GM18505 (cell line): ENCODE measurements at regions not wholly inside any gene's neighbourhood (a gene's known extent, or its start where the extent isn't known, plus 50 kb on each side); places are given as distances from the start of the nearest gene placed in this dataset.

Source experiments
- ATAC-seq: cut with Tn5 transposase; IDR thresholded peaks from one replicate; pipeline ENCODE4 v1.9.1; 2021; ENCODE audit not compliant: unreplicated experiment
- POLR2A ChIP-seq: IDR thresholded peaks from 4 replicates; pipeline ENCODE4 v1.6.1; 2011; ENCODE audit warnings: borderline replicate concordance; ENCODE audit not compliant: insufficient read depth, insufficient read length; ENCODE audit errors: extremely low read depth

DNA sequence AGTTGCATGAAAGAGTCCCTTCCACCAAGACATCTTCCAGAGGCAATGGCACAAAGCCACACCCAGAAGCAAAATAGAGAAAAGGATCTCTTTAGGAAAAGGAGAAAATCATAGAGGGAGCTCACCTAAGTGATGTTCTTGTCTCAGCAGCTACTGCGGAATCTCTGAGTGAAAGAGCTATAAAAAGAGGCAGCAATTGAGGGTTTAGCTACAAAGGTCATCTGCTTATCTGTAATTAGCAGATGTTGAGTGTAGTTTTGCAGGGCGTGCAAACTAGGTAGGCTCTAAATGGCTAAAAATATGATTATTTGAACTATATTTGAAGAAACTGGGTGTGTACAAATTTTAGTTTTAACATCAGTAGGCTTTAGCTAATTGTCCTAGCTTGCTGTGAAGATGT lies 276.0 kb downstream of the HS3ST1 start:
- no peak for ATAC-seq
- TF ChIP-seq POLR2A: no peak

DNA sequence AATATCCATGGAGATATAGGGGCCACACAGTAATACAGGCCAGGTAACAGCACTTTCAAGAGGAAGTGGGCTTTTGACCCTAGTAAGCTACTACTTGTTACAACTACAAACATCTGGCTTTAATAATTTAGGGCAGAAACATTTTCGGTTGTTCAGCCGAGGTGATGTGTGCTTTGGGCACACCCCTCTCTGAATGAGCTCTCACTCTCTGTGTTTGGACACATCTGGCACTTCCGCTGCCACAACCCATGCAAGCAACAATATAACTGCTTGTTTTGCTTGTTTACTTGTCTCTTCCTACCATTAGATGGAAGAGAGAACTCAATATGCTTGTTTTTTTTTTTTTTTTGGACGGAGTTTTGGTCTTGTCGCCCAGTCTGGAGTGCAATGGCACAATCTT lies 277.2 kb downstream of the HS3ST1 start:
- ATAC-seq: no peak
- TF ChIP-seq POLR2A: no peak

DNA sequence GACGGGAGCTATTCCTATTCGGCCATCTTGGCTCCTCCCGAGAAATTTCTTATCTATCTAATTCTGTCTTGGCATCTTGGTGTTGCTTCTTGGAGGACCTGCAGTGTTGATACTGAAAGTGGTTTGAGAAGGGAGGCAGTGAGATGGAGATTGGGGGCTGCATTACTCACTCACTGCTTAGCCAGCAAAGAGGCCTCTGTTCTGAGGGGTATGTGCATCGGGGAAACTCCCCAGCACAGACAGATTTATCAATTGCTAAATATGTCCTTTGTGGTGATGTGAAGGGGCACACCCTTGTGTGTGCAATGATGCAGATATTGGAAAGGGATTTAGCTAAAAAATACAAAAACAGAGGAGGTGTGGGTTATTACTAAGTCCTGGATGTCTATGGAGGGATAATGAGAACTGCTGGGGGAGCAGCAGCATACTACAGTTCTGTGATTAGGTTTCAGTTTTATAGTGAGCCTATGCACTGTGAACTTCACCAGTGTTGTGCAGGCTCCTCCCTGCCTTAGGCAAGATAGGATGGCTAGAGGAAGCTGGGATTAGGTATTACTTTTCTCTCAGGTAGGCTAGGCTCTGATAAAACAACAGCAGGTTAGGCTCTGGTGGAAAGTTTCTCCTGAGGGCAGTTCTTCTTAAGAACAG lies 279.0 kb downstream of the HS3ST1 start:
- no peak for ATAC-seq
- TF ChIP-seq POLR2A: no peak

DNA sequence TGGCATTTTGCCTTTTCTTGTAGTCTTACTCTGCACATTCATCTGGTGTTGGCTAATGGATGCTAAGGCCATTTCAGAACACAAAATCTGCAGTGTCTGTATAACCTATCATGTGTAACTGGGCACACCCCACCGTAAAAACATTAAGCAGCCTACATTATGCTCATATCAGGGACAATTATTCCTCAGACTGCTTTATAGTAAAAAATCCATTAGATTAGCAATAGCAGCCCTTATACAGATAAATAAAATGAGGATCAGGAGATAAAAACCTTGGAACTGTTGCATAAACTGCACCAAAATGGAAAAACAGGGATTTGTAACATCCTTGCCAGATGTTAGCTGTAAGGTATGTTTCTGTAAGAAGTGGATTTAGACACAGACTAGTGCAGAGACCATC lies 288.8 kb downstream of the HS3ST1 start:
- TF ChIP-seq POLR2A: no peak
- ATAC-seq: no peak

DNA sequence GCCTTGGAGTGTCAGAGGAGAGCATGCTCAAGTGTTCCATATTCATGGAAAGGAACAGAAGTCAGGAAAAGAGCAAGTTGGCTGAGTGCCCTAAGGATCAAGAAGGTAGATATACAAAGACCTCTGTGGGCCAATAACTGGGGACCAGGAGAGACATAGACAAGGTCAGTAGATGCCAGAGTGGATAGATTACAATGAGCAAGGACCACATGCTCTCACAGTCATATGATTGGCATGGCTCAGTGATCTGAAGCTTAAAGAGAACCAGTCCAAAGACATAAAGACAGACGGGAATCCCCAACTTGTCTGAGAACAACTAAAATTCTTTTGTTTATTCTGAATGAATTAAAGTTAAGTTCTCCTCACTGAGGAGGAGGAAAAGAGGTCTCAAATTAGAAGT lies 289.7 kb downstream of the HS3ST1 start:
- no peak for ATAC-seq
- no peak for TF ChIP-seq POLR2A

DNA sequence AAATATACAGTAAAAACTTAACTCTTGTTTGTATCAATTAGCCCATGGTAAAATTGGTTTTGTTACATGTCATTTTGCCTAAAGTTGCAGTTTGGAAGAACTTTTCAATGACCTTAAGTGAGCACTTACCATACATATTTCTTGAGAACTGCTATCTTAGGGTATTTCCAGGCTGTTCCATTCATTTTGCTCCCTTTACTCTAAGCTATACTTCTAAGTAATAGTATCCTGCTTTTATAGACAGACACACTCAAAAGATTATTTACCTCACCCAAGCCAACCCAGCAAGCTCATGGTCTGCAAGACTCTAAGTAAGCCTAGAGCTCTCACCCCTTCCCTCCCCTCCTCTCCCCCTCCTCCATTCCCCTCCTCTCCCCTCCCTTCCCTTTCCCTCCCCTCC lies 294.0 kb downstream of the HS3ST1 start:
- no peak for TF ChIP-seq POLR2A
- no peak for ATAC-seq

DNA sequence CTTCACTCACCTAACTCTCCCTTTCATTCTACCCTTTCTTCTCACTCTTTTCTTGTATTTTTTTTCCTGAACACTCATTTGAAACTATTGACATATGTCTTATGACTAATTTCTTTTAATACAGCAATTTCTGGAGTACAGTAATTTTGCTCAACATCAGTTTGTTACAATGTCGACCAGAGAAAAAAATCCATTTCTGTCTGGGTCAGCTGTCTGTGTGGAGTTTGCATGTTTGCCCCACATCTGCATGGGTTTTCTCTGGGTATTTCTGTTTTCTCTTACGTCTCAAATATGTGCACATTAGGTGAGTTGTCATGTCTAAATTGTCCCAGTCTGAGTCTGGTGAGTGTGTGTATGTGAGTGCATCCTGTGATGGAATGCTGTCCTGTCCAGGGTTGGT lies 294.8 kb downstream of the HS3ST1 start:
- no peak for ATAC-seq
- no peak for TF ChIP-seq POLR2A

DNA sequence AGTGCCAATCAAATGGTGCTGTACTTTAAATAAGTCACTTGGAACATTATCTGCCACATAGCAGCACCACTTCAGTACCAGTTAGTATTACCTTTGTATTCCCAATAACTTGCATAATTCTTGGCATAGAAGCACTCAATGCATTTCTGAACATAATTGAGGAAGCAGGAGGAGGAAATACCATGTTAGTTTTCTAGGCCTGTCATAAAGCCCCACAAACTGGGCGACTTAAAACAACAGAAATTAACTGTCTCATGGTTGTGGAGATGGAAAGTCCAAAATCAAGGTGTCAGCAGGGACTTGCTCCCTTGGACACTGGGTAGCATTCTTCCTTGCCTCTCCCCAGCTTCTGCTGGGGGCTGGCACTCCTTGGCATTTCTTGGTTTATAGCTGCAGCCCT lies 296.2 kb downstream of the HS3ST1 start:
- ATAC-seq: no peak
- TF ChIP-seq POLR2A: no peak

DNA sequence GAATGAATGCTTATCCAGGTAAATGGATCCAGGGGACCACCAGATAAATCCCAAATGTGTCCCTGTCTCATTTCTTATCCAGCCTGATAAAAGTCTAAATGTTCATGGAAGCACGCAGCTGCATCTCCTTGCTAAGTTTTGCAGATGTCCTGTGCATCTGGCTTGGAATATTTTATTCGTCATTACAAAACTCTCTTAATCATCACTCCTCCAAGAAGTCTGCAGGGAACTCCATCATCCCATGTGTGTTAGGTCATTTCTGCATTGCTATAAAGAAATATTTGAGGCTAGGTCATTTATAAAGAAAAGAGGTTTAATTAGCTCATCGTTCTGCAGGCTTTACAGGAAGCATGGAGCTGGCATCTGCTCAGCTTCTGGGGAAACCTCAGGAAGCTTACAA lies 297.2 kb downstream of the HS3ST1 start:
- ATAC-seq: no peak

DNA sequence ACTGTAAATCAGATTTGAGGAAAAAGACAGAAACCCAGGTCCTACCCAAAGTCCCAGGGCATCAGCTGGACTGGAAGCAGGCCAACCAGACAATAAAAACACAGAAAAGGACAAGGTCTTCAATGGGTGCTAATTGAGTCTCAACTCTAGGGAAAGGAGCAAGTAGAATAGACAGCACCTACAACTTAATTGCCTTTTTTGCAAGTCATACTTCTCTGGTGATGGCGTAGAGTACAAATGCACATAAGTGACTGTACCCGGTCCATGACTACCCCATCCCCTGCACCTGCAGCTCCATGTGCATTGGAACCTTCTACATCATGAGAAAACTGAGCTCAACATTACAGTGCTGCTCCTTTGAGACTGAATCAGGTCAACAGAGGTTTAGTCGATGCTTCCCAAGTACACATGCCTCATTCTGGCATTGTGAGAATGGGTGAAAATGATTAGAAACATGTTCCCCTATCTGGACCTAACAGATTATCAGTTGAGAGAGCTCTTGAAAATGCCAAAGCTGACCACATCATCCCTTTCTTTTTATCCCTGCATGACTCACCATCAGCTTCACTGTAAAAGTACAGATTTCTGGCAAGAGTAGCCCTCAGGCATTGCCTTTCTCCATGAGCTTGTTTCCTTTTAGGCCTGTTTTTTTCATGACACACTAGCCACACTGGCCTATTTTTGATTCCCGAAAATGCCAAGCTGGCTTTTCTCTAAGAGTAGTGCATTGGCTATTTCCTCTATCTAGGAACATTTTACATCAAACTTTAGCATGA lies 298.3 kb downstream of the HS3ST1 start:
- no peak for TF ChIP-seq POLR2A
- ATAC-seq: no peak

More for the DNA sequence above, 297.2 kb downstream of the HS3ST1 start:
- no peak for TF ChIP-seq POLR2A

DNA sequence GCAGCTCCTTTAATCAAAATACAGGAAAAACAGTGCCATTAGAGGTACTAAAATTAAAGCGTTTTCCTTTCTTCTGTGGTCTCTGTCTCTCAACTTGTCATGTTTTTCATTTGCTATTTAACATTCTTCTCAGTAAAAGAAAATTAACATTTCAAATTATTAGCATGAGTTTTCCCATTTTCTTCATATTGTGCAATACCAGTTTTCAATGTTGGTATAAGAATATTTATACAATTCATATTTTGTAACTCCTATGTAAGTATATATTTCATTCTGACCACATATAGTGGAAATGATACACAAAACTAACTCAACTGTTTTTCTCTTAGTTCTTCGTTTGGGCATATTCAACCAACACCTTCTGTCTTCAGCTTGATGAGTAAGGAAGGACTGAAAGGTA lies 308.3 kb downstream of the HS3ST1 start:
- TF ChIP-seq POLR2A: no peak
- no peak for ATAC-seq

DNA sequence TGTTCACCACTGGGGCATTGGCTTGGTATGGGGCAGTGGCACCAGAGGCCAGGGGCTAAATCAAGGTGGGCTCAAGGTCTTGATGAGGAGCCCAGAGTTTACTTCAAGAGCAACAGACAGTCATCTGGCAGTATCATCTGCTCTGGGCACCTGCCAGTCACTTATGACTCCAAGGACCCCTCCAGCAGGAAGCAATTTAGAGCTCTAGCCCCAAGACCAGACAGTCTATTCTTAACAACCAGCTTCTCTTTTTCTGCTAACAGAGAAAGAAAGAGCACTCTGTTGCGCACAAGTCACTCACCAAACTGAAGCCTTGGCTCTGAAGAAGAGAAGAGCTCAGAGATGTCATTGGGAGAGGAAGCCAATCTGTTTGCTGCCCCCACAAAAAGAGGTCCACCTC lies 309.2 kb downstream of the HS3ST1 start:
- ATAC-seq: no peak
- no peak for TF ChIP-seq POLR2A

DNA sequence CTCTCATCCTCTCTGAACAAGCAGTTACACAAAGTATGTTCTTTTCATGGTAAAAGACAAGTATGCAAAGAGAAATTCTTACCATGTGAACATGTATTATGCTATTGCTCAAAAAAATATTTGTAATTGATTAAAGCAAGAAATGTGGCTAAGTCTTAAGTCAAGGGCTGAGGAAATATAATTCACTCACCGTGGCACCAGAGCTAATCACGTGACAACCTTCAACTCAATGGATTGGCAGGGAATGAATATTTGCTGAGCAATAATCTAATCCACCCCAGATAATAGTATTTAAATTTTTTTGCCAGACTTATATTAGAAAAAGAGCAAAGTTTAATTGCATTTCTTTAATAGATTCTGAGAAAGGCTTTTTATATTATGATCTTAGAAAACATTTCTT lies 310.2 kb downstream of the HS3ST1 start:
- ATAC-seq: no peak
- TF ChIP-seq POLR2A: no peak

DNA sequence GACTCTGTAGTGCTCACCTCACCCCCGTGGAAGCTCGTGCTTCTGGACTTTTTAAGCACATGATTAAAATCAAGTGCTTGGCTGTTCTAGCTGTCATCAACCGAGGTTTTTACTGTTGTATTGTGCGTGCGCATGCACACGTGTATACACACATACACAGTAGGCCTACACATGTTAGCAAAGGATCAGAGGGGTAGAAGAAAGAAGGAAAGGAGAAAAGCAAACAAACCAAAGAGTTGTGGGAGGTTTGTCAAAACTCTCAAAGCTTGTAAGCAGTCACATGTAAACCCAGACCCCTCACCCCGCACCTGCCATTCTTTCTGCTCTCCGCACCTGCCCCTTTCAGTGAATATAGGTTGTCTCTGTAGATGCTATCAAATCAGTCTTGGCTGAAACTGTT lies 311.8 kb downstream of the HS3ST1 start:
- TF ChIP-seq POLR2A: no peak
- ATAC-seq: no peak

DNA sequence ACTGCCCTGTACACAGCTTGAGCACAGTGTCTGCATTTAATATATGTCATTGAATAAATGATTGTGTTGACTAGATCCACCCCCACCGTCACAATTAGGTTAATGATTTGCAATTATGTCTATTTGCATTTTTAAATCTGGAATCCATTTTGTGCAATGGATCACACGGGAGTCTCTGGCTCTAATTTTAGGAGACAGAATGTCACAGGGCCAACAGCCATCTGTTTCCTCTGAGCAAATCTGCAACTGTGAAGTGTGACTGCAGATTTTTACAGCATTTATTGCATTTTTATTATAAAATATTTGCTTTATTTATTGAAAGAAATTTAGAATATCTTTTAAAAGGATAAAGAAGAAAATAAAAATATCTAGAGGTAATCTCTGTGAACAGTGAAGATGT lies 316.8 kb downstream of the HS3ST1 start:
- ATAC-seq: no peak
- TF ChIP-seq POLR2A: no peak

DNA sequence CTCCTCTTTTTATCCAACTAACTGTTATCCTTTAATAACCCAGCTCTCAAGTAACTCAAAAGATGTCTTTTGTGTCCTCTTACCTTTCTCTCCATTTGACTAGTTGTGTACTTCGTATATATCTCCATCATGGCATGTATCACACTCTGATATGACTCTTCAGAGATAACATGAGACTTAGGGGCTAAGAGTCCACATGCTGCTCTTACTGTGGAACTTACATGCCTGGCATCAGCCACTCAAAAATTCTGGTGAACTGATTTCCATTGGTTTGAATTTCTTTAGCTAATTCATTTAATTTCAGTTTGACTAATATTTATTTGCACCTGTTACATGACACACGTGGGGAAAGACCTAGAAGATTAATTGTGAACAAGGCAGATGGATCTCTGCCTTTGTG lies 317.3 kb downstream of the HS3ST1 start:
- no peak for ATAC-seq

More for the DNA sequence above, 317.3 kb downstream of the HS3ST1 start:
- TF ChIP-seq POLR2A: no peak
